Right atrium auricular region (tissue), 2 donors: ENCODE measurements at regions not wholly inside any gene's neighbourhood (a gene's known extent, or its start where the extent isn't known, plus 50 kb on each side); places are given as distances from the start of the nearest gene placed in this dataset.

Experiments used
- DNase-seq: peaks from one replicate; pipeline ENCODE4 v3.0.0-alpha.2; 2019; ENCODE audit warnings: low spot score
- H3K27ac ChIP-seq, 2 donors: fragments of 200-600 bp; sonication (generic); 1 replicate in 1 of 2; 2 replicates in 1 of 2; pipeline ENCODE4 v1.5.1; 2016 to 2019
- H3K27me3 ChIP-seq, 2 donors: fragments of 200-600 bp; sonication (generic); one replicate each; pipeline versions ENCODE4 v1.5.1 to v1.6.0; 2017 to 2019
- H3K36me3 ChIP-seq: fragments of 200-600 bp; sonication (generic); one replicate; pipeline ENCODE4 v1.5.1; 2016
- H3K4me1 ChIP-seq, 2 donors: fragments of 200-600 bp; sonication (generic); one replicate each; pipeline versions ENCODE4 v1.5.1 to v1.6.0; 2017 to 2019
- H3K4me3 ChIP-seq, 2 donors: fragments of 200-600 bp; sonication (generic); 1 replicate in 1 of 2; 2 replicates in 1 of 2; pipeline ENCODE4 v1.5.1; 2017 to 2019; ENCODE audit warnings: mild to moderate bottlenecking in 1 of 2, moderate library complexity in 1 of 2
- H3K9me3 ChIP-seq, 2 donors: fragments of 200-600 bp; sonication (generic); one replicate each; pipeline ENCODE4 v1.5.1; 2019
- TF ChIP-seq, protein P1 (sequence below), 2 donors: fragments of 200-600 bp; sonication (generic); IDR thresholded peaks; one replicate each; pipeline ENCODE4 v1.5.1; 2019; ENCODE audit warnings: antibody characterized with exemption in 2 of 2

DNA sequence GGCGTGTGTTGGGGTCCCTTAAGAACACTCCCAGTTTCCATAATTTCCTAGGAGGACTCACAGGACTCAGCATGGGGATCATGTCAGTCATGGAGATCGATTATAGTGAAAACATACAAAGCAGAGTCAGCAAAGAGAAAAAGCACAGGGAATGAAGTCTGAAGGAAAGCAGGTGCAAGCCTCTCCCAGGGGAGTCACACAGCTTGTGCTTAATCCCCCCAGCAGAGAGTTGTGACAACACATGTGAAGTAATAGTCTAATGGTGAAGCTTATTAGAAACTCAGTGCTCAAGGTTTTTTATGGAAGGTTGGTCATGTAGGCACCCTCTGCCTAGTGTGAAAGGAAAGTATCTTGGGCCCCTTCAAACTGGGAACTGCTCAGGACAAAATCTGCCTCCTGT is 149.0 kb upstream of the SEL1L start:
- Histone ChIP-seq H3K27me3 (no peaks in the 10 kb centered on the region), H3K27ac (no peak overlapping the region), H3K36me3 (no peaks in the 10 kb centered on the region), H3K4me3 (no peak overlapping the region), H3K9me3 (no peaks in the 10 kb centered on the region), H3K4me1 (no peaks in the 10 kb centered on the region)
- DNase-seq, result no peak
- TF ChIP-seq, protein P1, sequence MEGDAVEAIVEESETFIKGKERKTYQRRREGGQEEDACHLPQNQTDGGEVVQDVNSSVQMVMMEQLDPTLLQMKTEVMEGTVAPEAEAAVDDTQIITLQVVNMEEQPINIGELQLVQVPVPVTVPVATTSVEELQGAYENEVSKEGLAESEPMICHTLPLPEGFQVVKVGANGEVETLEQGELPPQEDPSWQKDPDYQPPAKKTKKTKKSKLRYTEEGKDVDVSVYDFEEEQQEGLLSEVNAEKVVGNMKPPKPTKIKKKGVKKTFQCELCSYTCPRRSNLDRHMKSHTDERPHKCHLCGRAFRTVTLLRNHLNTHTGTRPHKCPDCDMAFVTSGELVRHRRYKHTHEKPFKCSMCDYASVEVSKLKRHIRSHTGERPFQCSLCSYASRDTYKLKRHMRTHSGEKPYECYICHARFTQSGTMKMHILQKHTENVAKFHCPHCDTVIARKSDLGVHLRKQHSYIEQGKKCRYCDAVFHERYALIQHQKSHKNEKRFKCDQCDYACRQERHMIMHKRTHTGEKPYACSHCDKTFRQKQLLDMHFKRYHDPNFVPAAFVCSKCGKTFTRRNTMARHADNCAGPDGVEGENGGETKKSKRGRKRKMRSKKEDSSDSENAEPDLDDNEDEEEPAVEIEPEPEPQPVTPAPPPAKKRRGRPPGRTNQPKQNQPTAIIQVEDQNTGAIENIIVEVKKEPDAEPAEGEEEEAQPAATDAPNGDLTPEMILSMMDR (IDR thresholded peaks at IDR 0.05), result no peak

DNA sequence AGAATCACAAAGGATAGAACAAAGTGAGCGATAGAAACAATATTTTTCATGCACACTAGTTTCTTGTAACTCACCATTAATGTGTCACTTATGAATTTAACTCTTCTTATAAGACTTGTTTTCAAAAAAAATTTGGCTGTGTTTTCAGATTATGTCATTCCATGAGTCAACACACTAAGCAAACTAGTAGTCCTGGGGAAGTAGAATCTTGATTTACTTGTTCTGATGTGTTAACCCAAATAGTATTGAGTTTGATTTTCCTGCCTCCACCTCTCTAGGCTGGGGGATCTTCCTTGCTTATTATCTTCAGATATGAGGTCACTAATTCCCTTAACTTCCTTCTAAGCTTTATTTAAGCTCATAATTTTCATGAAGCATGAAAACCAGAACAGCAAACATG is 151.0 kb upstream of the SEL1L start:
- TF ChIP-seq, protein P1 (IDR thresholded peaks at IDR 0.05), result no peak
- Histone ChIP-seq H3K4me3 (no peak overlapping the region), H3K9me3 (no peaks in the 10 kb centered on the region), H3K4me1 (no peaks in the 10 kb centered on the region), H3K27me3 (no peaks in the 10 kb centered on the region), H3K36me3 (no peaks in the 10 kb centered on the region), H3K27ac (no peak overlapping the region)
- no peak for DNase-seq

DNA sequence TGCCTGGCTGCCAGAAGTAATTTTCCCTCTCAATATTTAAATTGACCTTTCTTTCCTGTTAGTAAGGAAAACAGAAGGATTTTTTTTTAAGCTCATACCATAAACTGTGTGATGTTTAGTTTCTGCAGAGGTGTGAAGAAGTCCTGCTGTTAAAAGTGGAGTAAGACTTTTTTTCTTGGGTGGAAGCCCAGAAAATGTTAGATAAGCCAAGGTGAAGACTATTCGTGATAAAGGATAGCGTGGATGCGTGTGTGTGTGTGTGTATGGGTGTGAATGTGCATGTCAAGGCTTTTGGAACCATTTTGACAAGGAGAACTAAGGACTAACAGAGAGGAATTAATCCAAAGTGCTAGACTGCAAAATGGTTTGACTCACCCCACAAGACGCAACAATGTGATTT is 152.9 kb upstream of the SEL1L start:
- H3K27me3 ChIP-seq, result no peaks in the 10 kb centered on the region
- H3K4me3 ChIP-seq, result no peak overlapping the region
- TF ChIP-seq, protein P1 (IDR thresholded peaks at IDR 0.05), result no peak
- no peak for DNase-seq
- H3K27ac ChIP-seq, result no peak overlapping the region
- no peaks in the 10 kb centered on the region for H3K9me3 ChIP-seq
- no peaks in the 10 kb centered on the region for H3K4me1 ChIP-seq
- no peaks in the 10 kb centered on the region for H3K36me3 ChIP-seq

DNA sequence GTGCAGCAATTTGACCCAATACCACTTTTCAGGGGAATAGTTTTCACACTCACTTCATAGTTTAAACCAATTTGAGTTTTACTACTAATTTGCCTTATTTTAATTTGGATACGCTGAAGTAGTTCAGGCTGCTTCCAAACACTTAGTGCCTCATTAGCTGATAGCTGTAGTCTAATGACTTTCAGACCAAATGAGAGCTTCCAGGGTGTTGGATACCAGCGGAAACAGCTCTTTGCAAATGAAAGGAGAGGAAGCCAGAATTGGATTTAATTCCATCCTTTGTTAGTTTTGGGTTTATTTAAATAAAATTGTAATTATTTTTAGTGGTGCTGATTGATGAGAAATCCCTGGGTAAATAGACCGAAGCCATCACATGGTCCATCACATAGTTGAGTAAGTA is 158.3 kb upstream of the SEL1L start:
- no peaks in the 10 kb centered on the region for H3K36me3 ChIP-seq
- H3K4me3 ChIP-seq, result no peak overlapping the region
- no peaks in the 10 kb centered on the region for H3K4me1 ChIP-seq
- H3K27me3 ChIP-seq, result no peaks in the 10 kb centered on the region
- H3K27ac ChIP-seq, result no peak overlapping the region
- DNase-seq, result no peak
- no peaks in the 10 kb centered on the region for H3K9me3 ChIP-seq
- TF ChIP-seq, protein P1 (IDR thresholded peaks at IDR 0.05), result no peak

DNA sequence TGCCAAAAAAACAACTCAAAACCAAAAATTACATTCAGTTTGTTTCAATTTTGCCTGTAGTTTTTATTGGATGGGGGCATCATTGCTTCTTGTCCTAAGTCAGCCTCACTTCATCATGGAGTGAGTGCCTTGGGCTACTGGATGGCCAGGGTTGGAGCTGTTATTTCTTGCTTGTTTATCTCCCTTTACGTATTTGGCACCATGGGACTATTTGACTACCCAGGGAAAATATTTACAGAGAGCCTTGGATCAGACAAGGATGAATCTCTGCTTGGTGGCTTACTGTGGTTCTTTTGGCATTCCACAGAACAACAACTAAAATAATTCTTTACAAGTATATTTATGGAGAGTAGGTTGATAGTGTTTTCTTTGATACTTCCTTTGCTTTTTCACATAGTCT is 160.8 kb upstream of the SEL1L start:
- H3K4me1 ChIP-seq, result no peaks in the 10 kb centered on the region
- H3K27ac ChIP-seq, result no peak overlapping the region
- H3K36me3 ChIP-seq, result no peaks in the 10 kb centered on the region
- no peaks in the 10 kb centered on the region for H3K27me3 ChIP-seq
- no peaks in the 10 kb centered on the region for H3K9me3 ChIP-seq
- no peak overlapping the region for H3K4me3 ChIP-seq
- TF ChIP-seq, protein P1 (IDR thresholded peaks at IDR 0.05), result no peak
- no peak for DNase-seq

DNA sequence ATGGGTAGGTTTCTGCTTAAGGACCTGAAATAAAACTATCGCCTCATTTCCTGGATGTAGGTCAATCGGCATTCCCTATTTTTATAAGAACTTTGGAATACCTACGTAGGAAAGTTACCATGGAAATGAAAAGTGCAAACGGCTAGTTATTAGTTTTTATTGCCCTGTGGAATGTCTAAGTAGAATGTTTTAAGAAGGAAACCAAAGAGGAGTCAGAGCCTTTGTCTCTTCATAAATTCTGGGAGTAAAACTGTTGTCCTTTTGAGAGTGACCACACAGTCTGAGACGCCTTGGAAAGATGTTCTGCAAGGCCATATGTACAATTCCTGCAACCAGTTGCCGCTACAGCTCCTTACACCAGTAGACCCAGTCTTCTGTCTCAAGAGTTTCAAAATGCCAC is 176.0 kb upstream of the SEL1L start:
- no peaks in the 10 kb centered on the region for H3K36me3 ChIP-seq
- no peak overlapping the region for H3K4me3 ChIP-seq
- peaks cover 0 to 3% of the 10 kb centered on the region in 2 donors for H3K9me3 ChIP-seq
- no peaks in the 10 kb centered on the region for H3K27me3 ChIP-seq
- TF ChIP-seq, protein P1 (IDR thresholded peaks at IDR 0.05), result no peak
- no peak overlapping the region for H3K27ac ChIP-seq
- no peak for DNase-seq
- H3K4me1 ChIP-seq, result no peaks in the 10 kb centered on the region
